Pancreas (tissue), 10 donors: ENCODE measurements at regions not wholly inside any gene's neighbourhood (a gene's known extent, or its start where the extent isn't known, plus 50 kb on each side); places are given as distances from the start of the nearest gene placed in this dataset.

ENCODE experiments used
- ATAC-seq, 4 donors: fragments of 200-7000 bp; cut with Tn5 transposase; one replicate each; pipeline versions ENCODE4 v1.8.0 to v1.9.1; 2020; ENCODE audit warnings: mild to moderate bottlenecking in 4 of 4, moderate library complexity in 4 of 4
- DNase-seq, 6 donors: peaks; one replicate each; pipeline ENCODE4 v3.0.0-alpha.2; 2020
- FAIRE-seq: peaks from 2 replicates; lab custom pipeline; 2012; peaks lifted over from hg19 to GRCh38; lab: Jason Lieb, UNC
- H3K27ac ChIP-seq, 4 donors: fragments of 200-600 bp; sonication (generic); 1 replicate in 3 of 4; 2 replicates in 1 of 4; pipeline versions ENCODE4 v1.5.0 to v1.8.0; 2020
- H3K27me3 ChIP-seq, 4 donors: fragments of 200-600 bp; one replicate each; pipeline ENCODE4 v1.8.0; 2021
- H3K36me3 ChIP-seq, 3 donors: fragments of 200-600 bp; sonication (generic) in 1 of 3; one replicate each; pipeline versions ENCODE4 v1.5.0 to v1.8.0; 2020 to 2021
- H3K4me1 ChIP-seq, 3 donors: fragments of 200-600 bp; one replicate each; pipeline ENCODE4 v1.8.0; 2021
- H3K4me3 ChIP-seq, 4 donors: fragments of 200-600 bp; sonication (generic) in 2 of 4; one replicate each; pipeline versions ENCODE4 v1.5.0 to v1.8.0; 2020 to 2021
- H3K9me3 ChIP-seq, 4 donors: fragments of 200-600 bp; one replicate each; pipeline ENCODE4 v1.8.0; 2021
- WGBS, 2 donors: extraction: QIAGEN DNeasy Blood & Tissue Kit; methylation state at CpG; one replicate each; pipeline ENCODE4 v1.1.7; 2013; 5-methylcytosine and 5-hydroxymethylcytosine counted together
- intact Hi-C, 3 donors: fragments of 100-400 bp; cut with DNase I; formaldehyde crosslinking; loops; one replicate each; pipeline versions ENCODE4 v1.11.1 to v1.14.2; 2022
- TF ChIP-seq, protein P1 (sequence below), 4 donors: fragments of 200-600 bp; sonication (generic) in 3 of 4; IDR thresholded peaks; one replicate each; pipeline versions ENCODE4 v1.5.0 to v1.8.0; 2021; ENCODE audit warnings: antibody characterized with exemption in 4 of 4
- donor health status: healthy with polysubstance abuse.
- donor health status: DM: no; HTN: no; CAD: no; lungs with moderate emphysema.
- donor health status: DM: no; HTN: no; CAD: no.
- donor health status: control.
- donor health status: control.
- donor health status: Bipolar disorder and iron deficiency.
- donor health status: DM: yes; HTN: yes; CAD: no.
- donor health status: DM: no; HTN: no; CAD: no.
- donor health status: DM: no; HTN: no; CAD: no.
- donor health status: DM: yes; HTN: yes; CAD: no.

DNA sequence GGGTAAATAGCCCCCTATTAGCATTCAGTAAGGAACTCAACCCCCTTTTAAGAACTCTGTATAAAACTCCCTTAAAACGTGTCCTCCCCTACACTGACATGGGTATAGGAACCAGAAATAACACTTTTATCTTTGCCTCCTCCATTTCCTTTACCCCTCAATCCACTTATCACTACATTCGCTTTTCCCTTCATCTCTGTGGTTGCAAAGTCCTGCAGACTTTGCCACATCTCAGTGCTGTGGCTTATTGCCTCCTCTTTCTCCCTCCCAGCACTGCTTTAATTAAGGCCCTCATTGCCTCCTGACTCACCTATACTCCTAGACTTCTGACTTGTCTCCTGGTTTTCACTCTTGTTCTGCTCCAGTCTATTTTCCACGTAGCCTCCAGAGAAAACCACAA, 94.3 kb upstream of the GADL1 start:
- Histone ChIP-seq H3K27ac (no peak overlapping the region), H3K4me3 (no peak overlapping the region), H3K4me1 (peaks cover 0 to 12% (median 9%) of the 10 kb centered on the region in 3 donors), H3K9me3 (no peaks in the 10 kb centered on the region), H3K27me3 (no peaks in the 10 kb centered on the region), H3K36me3 (no peaks in the 10 kb centered on the region)
- TF ChIP-seq, protein P1, sequence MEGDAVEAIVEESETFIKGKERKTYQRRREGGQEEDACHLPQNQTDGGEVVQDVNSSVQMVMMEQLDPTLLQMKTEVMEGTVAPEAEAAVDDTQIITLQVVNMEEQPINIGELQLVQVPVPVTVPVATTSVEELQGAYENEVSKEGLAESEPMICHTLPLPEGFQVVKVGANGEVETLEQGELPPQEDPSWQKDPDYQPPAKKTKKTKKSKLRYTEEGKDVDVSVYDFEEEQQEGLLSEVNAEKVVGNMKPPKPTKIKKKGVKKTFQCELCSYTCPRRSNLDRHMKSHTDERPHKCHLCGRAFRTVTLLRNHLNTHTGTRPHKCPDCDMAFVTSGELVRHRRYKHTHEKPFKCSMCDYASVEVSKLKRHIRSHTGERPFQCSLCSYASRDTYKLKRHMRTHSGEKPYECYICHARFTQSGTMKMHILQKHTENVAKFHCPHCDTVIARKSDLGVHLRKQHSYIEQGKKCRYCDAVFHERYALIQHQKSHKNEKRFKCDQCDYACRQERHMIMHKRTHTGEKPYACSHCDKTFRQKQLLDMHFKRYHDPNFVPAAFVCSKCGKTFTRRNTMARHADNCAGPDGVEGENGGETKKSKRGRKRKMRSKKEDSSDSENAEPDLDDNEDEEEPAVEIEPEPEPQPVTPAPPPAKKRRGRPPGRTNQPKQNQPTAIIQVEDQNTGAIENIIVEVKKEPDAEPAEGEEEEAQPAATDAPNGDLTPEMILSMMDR (IDR thresholded peaks at IDR 0.05), result no peak
- FAIRE-seq, result no peak
- DNase-seq, result no peak
- no peak for ATAC-seq
- intact Hi-C loops, result no loop called here
- WGBS, 2 donors, result 62 to 71% methylated on average over 3 of the region's 3 CpGs

DNA sequence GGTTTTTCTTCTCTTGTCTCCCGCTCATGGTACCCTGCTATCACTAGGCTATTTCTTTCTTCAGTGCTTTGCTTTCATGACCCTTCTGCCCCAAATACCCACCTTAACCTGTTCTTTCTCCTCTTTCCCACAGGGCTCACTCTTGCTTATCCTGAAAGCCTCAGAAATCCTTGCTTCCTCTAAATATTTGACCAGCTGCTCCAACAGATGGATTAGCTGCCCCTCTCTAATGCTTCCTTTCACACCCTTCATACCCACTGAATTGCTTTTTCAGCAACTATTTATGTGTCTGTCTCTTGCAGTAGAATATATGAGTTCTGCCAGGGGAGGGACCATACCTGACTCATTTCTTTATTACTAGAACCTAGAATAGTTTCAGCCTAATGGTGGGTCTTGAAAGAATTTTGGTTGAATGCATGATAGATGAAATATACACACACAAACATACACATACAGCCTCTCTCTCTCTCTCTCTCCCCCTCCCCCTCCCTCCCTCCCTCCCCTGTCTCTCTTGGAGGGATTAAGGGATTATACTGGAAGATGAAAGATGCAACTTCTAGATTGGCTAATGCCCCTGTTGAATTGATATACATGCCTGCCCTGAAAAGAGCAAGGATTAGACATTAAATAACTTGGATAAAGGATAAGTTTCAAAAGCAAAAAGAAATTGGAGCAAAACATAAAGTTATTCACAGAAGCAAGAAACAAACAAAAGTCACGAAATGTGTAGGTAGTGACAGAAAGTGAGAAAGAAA, 95.0 kb upstream of the GADL1 start:
- Histone ChIP-seq H3K4me1 (peaks cover 0 to 10% (median 8%) of the 10 kb centered on the region in 3 donors), H3K4me3 (no peak overlapping the region), H3K9me3 (no peaks in the 10 kb centered on the region), H3K27ac (no peak overlapping the region), H3K36me3 (no peaks in the 10 kb centered on the region), H3K27me3 (no peaks in the 10 kb centered on the region)
- WGBS, 2 donors, result 69 to 77% methylated on average over 2 of the region's 2 CpGs
- DNase-seq (no peak), ATAC-seq (no peak), FAIRE-seq (no peak)
- intact Hi-C loops, result no loop called here
- TF ChIP-seq, protein P1 (IDR thresholded peaks at IDR 0.05), result no peak

DNA sequence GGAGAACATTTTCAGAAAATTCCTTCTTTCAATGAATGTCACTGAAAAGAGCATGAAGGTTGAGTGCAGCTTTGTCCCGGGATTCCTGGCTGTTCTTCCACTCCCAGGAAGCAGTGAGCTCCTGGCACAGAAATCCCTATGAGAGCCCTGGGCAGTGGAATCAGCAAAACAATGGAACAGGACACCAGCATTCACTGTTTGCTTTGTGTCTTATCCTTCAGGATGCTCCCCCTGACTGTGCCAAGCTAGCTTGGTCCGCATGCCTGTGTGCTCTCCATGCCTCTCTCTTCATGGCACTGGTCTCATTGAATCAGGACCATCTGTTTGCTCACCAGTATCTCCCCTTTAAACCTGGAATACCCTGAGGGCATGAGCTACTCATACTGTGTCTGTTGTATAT, 102.0 kb upstream of the GADL1 start:
- intact Hi-C loops, result no loop called here
- no peak for DNase-seq
- H3K4me3 ChIP-seq, result no peak overlapping the region
- H3K27ac ChIP-seq, result no peak overlapping the region
- no peaks in the 10 kb centered on the region for H3K36me3 ChIP-seq
- no peak for ATAC-seq
- TF ChIP-seq, protein P1 (IDR thresholded peaks at IDR 0.05), result no peak
- H3K27me3 ChIP-seq, result no peaks in the 10 kb centered on the region
- H3K9me3 ChIP-seq, result no peaks in the 10 kb centered on the region
- FAIRE-seq, result no peak
- H3K4me1 ChIP-seq, result no peaks in the 10 kb centered on the region
- WGBS, 2 donors, result 22 to 51% methylated on average over 2 of the region's 2 CpGs

DNA sequence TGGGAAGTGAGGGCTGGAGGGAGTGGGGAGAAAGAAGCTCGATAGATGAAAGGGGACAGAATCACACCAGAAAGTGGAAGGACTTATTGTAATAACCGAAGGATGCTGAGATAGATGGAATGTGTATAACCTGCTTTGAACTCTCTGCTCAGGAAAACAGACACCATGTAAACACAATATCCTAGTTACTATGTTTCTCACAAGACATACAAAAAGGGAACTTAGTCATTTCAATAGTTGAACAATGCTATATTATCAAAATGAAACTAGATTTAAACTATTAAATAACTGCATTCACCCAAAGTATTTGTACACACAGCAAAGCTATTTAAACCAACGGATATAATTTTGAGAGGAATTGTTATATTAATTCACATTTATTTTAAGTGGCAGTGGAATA, 108.3 kb upstream of the GADL1 start:
- intact Hi-C loops, result no loop called here
- Histone ChIP-seq H3K27ac (no peak overlapping the region), H3K27me3 (no peaks in the 10 kb centered on the region), H3K4me1 (no peaks in the 10 kb centered on the region), H3K4me3 (no peak overlapping the region), H3K9me3 (no peaks in the 10 kb centered on the region), H3K36me3 (no peaks in the 10 kb centered on the region)
- DNase-seq (no peak), FAIRE-seq (no peak), ATAC-seq (no peak)
- TF ChIP-seq, protein P1 (IDR thresholded peaks at IDR 0.05), result no peak
- 65 to 83% methylated on average over 3 of the region's 3 CpGs for WGBS, 2 donors

DNA sequence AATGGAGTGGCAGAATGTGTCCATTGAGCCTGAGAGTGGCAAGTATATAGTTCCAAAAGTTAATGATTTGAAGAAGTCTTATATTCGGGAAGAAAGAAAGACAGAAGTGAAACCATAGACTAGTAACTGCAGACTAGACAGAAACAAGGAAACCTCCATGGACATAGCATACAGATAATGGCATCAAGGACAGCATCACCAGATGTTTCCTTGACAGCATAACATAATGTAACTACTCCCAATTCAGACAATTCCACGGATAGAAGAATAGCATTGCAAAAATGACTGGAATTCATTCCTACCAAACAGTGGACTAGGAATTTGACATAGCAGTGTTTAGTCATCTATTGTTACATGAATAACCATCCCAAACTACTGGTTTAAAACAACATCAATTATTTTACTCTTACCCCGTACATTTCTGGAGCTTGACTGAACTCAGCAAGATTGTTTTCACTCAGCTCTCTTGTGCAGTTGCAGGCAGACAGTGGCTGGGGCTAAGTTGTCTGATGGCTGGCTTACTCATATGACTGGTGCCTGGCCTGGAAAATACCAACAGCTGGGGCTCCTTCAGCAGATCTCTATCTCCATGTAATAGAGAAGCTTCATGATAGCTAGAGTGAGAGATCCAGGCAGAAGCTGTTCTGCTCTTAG, 109.7 kb upstream of the GADL1 start:
- WGBS, 2 donors, result 44 to 60% methylated on average over 3 of the region's 3 CpGs
- H3K4me3 ChIP-seq, result no peak overlapping the region
- no peaks in the 10 kb centered on the region for H3K36me3 ChIP-seq
- H3K27ac ChIP-seq, result no peak overlapping the region
- no peaks in the 10 kb centered on the region for H3K27me3 ChIP-seq
- no peaks in the 10 kb centered on the region for H3K9me3 ChIP-seq
- H3K4me1 ChIP-seq, result no peaks in the 10 kb centered on the region
- intact Hi-C loops, result no loop called here
- ATAC-seq (no peak), FAIRE-seq (no peak), DNase-seq (no peak)
- TF ChIP-seq, protein P1 (IDR thresholded peaks at IDR 0.05), result no peak
